Hepatocyte (in vitro differentiated cells): ENCODE measurements at regions not wholly inside any gene's neighbourhood (a gene's known extent, or its start where the extent isn't known, plus 50 kb on each side); places are given as distances from the start of the nearest gene placed in this dataset.

Experiments
- DNase-seq: peaks from one replicate; pipeline ENCODE4 v3.0.0-alpha.2; 2016; ENCODE audit warnings: low spot score
- H2AFZ ChIP-seq: fragments of 200-600 bp; sonication (generic); 2 replicates; pipeline ENCODE4 v1.6.0; 2016; ENCODE audit warnings: antibody characterized with exemption, mild to moderate bottlenecking
- H3K27ac ChIP-seq: fragments of 200-600 bp; sonication (generic); 2 replicates; pipeline ENCODE4 v1.5.1; 2016; ENCODE audit warnings: mild to moderate bottlenecking
- H3K27me3 ChIP-seq: fragments of 200-600 bp; sonication (generic); 2 replicates; pipeline ENCODE4 v1.6.1; 2016
- H3K36me3 ChIP-seq: fragments of 200-600 bp; sonication (generic); replicated peaks from 2 replicates; pipeline ENCODE4 v1.5.1; 2016; ENCODE audit warnings: low read depth; ENCODE audit not compliant: insufficient read depth
- H3K4me1 ChIP-seq: fragments of 200-600 bp; sonication (generic); 2 replicates; pipeline ENCODE4 v1.5.1; 2016; ENCODE audit warnings: mild to moderate bottlenecking, moderate library complexity; ENCODE audit not compliant: insufficient read depth
- H3K4me2 ChIP-seq: fragments of 200-600 bp; sonication (generic); 2 replicates; pipeline ENCODE4 v1.6.0; 2016
- H3K4me3 ChIP-seq: fragments of 200-600 bp; sonication (generic); 2 replicates; pipeline ENCODE4 v1.5.1; 2016; ENCODE audit warnings: mild to moderate bottlenecking
- H3K79me2 ChIP-seq: fragments of 200-600 bp; sonication (generic); 2 replicates; pipeline ENCODE4 v1.6.0; 2017; ENCODE audit warnings: mild to moderate bottlenecking
- H3K9me2 ChIP-seq: fragments of 200-600 bp; sonication (generic); replicated peaks from 2 replicates; pipeline ENCODE4 v1.6.0; 2017; ENCODE audit warnings: mild to moderate bottlenecking; ENCODE audit not compliant: insufficient read depth
- H3K9me3 ChIP-seq: fragments of 200-600 bp; sonication (generic); 2 replicates; pipeline ENCODE4 v1.5.1; 2016; ENCODE audit warnings: low read depth, mild to moderate bottlenecking
- H4K20me1 ChIP-seq: fragments of 200-600 bp; sonication (generic); 2 replicates; pipeline ENCODE4 v1.6.0; 2016; ENCODE audit warnings: mild to moderate bottlenecking; ENCODE audit not compliant: insufficient read depth, poor library complexity, severe bottlenecking
- EZH2 ChIP-seq: fragments of 200-600 bp; sonication (generic); IDR thresholded peaks from 2 replicates; pipeline ENCODE4 v1.6.1; 2016; ENCODE audit warnings: antibody characterized with exemption, mild to moderate bottlenecking, borderline replicate concordance
- EZH2phosphoT487 ChIP-seq: fragments of 200-600 bp; sonication (generic); IDR thresholded peaks from one replicate; pipeline ENCODE4 v1.6.1; 2018; ENCODE audit warnings: antibody characterized with exemption, mild to moderate bottlenecking, low read depth, moderate library complexity; ENCODE audit not compliant: unreplicated experiment, severe bottlenecking
- WGBS: methylation state at CpG from one replicate; pipeline ENCODE4 v1.1.6; 2016; ENCODE audit warnings: low lambda C conversion rate; ENCODE audit errors: missing lambda C conversion rate; 5-methylcytosine and 5-hydroxymethylcytosine counted together
- TF ChIP-seq, protein P1 (sequence below): fragments of 200-600 bp; sonication (generic); IDR thresholded peaks from 2 replicates; pipeline ENCODE4 v1.5.1; 2016; ENCODE audit warnings: antibody characterized with exemption, mild to moderate bottlenecking; ENCODE audit not compliant: poor library complexity

DNA sequence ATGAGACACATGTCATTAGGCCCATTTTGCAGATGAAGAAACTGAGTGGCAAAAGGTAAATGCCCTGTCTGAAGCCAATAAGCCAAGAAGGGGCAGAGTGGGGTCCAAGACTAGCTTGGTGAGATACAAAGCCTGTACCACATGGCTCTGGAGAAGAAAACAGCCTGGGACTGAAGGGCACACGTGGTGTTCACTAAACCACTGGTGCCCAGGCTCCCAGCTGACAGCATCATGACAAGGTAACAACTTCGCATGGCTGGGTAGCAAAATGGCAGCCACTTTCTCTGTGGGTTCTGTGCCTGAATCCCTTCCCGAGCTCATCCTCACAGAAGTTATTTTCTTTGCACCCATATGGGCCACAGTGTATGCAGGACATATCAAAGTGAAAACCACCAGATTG is 229.6 kb downstream of the RAB11FIP2 start:
- 87% methylated on average over 3 of the region's 3 CpGs for WGBS
- Histone ChIP-seq H3K4me3 (no peak overlapping the region), H4K20me1 (no peaks in the 10 kb centered on the region), H3K4me2 (no peak overlapping the region), H3K9me3 (no peaks in the 10 kb centered on the region), H3K27me3 (no peaks in the 10 kb centered on the region), H3K27ac (no peak overlapping the region), H3K4me1 (no peaks in the 10 kb centered on the region), H3K36me3 (no peaks in the 10 kb centered on the region), H3K9me2 (no peaks in the 10 kb centered on the region), H3K79me2 (no peaks in the 10 kb centered on the region), H2AFZ (no peak overlapping the region)
- DNase-seq: no peak
- TF ChIP-seq, protein P1, sequence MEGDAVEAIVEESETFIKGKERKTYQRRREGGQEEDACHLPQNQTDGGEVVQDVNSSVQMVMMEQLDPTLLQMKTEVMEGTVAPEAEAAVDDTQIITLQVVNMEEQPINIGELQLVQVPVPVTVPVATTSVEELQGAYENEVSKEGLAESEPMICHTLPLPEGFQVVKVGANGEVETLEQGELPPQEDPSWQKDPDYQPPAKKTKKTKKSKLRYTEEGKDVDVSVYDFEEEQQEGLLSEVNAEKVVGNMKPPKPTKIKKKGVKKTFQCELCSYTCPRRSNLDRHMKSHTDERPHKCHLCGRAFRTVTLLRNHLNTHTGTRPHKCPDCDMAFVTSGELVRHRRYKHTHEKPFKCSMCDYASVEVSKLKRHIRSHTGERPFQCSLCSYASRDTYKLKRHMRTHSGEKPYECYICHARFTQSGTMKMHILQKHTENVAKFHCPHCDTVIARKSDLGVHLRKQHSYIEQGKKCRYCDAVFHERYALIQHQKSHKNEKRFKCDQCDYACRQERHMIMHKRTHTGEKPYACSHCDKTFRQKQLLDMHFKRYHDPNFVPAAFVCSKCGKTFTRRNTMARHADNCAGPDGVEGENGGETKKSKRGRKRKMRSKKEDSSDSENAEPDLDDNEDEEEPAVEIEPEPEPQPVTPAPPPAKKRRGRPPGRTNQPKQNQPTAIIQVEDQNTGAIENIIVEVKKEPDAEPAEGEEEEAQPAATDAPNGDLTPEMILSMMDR: no peak
- TF ChIP-seq EZH2phosphoT487: no peak
- no peak for TF ChIP-seq EZH2

DNA sequence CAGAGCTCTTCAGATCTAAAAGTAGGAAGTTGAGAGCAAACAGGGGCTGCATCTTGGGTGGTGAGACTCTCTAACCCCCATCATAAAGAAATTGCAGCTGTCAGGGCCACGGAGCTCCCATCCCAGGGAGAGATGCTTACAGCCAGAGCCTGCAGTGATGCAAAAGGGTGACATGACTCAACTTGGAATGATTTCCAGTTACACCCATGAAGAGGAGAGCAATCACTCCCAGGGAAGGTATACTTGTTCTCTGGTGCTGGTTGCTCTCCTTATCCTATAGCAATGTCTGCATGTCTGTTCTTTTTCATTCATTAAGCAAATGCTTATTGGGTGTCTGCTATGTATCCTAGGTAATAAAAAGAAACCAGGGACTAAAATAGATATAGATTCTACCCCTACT is 228.0 kb downstream of the RAB11FIP2 start:
- H3K27me3 ChIP-seq: no peaks in the 10 kb centered on the region

DNA sequence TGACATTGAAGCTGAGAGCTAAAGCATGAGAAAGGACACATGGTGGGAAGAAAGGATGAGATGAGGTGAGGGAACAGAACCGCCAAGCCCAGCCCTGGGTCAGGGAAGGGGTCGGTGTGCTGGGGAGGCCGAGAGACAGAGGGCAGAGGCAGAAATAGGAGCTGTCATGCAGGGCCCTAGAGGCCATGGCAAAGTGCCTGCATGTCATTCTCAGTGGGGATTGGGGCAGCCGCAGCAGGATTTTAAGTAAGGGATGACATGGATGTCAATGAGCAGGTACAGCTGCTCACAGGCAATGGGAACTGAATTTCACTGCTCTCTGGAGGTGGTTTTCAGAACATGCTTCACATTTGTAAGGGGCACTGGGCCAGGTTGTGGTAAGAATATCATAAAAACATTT is 227.4 kb downstream of the RAB11FIP2 start:
- DNase-seq: no peak
- Histone ChIP-seq H3K4me1 (no peaks in the 10 kb centered on the region), H3K36me3 (no peaks in the 10 kb centered on the region), H4K20me1 (no peaks in the 10 kb centered on the region), H2AFZ (no peak overlapping the region), H3K79me2 (no peaks in the 10 kb centered on the region), H3K4me3 (no peak overlapping the region), H3K4me2 (no peak overlapping the region), H3K9me3 (no peaks in the 10 kb centered on the region), H3K9me2 (no peaks in the 10 kb centered on the region), H3K27me3 (no peaks in the 10 kb centered on the region), H3K27ac (no peak overlapping the region)
- TF ChIP-seq EZH2phosphoT487: no peak
- TF ChIP-seq EZH2: no peak
- TF ChIP-seq, protein P1: no peak
- WGBS: 72% methylated on average over 4 of the region's 4 CpGs

More for the DNA sequence above, 228.0 kb downstream of the RAB11FIP2 start:
- Histone ChIP-seq H3K9me3 (no peaks in the 10 kb centered on the region), H3K4me2 (no peak overlapping the region), H3K4me1 (no peaks in the 10 kb centered on the region), H2AFZ (no peak overlapping the region), H3K9me2 (no peaks in the 10 kb centered on the region), H3K79me2 (no peaks in the 10 kb centered on the region), H3K4me3 (no peak overlapping the region), H3K36me3 (no peaks in the 10 kb centered on the region), H4K20me1 (no peaks in the 10 kb centered on the region), H3K27ac (no peak overlapping the region)
- no peak for DNase-seq
- 67% methylated on average over 1 of the region's 1 CpG for WGBS
- TF ChIP-seq, protein P1: no peak
- no peak for TF ChIP-seq EZH2phosphoT487
- TF ChIP-seq EZH2: no peak

DNA sequence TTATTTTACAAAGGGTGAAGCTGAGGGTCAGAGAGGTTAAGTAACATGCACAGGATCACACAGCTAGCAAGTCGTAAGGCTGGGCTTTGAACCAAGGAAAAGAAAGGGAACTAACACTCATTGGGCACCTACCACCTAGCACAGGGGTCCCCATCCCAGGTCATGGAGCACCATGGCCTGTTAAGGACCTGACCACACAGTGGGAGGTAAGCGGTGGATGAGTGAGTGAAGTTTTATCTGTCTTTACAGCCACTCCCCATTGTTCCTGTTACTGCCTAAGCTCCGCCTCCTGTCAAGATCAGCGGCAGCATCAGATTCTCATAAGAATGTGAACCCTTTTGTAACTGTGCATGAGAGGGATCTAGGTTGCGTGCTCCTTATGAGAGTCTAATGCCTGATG is 222.8 kb downstream of the RAB11FIP2 start:
- no peak overlapping the region for H3K4me3 ChIP-seq

More for the DNA sequence above, 222.8 kb downstream of the RAB11FIP2 start:
- Histone ChIP-seq H3K9me2 (no peaks in the 10 kb centered on the region), H3K36me3 (no peaks in the 10 kb centered on the region), H4K20me1 (no peaks in the 10 kb centered on the region), H3K79me2 (no peaks in the 10 kb centered on the region), H3K4me1 (no peaks in the 10 kb centered on the region), H3K27ac (no peak overlapping the region), H3K9me3 (no peaks in the 10 kb centered on the region), H2AFZ (no peak overlapping the region), H3K27me3 (no peaks in the 10 kb centered on the region), H3K4me2 (no peak overlapping the region)
- DNase-seq: no peak
- TF ChIP-seq EZH2phosphoT487 (no peak), EZH2 (no peak)
- TF ChIP-seq, protein P1: no peak
- 84% methylated on average over 5 of the region's 5 CpGs for WGBS
